GM23248 (cell line): ENCODE measurements at regions not wholly inside any gene's neighbourhood (a gene's known extent, or its start where the extent isn't known, plus 50 kb on each side); places are given as distances from the start of the nearest gene placed in this dataset.

Source experiments
- DNase-seq: peaks from one replicate; pipeline ENCODE4 v3.0.0-alpha.2; 2015
- H2AFZ ChIP-seq: fragments of 200-600 bp; sonication (generic); 2 replicates; pipeline ENCODE4 v1.6.1; 2016; ENCODE audit warnings: antibody characterized with exemption
- H3F3A ChIP-seq: fragments of 200-600 bp; sonication (generic); 2 replicates; pipeline ENCODE4 v1.6.1; 2016; ENCODE audit warnings: mild to moderate bottlenecking, antibody characterized with exemption, mixed run types; ENCODE audit not compliant: insufficient read depth
- H3K27ac ChIP-seq: fragments of 200-600 bp; sonication (generic); 2 replicates; pipeline ENCODE4 v1.5.1; 2016; ENCODE audit warnings: mild to moderate bottlenecking
- H3K27me3 ChIP-seq: fragments of 200-600 bp; sonication (generic); replicated peaks from 2 replicates; pipeline ENCODE4 v1.6.1; 2016; ENCODE audit warnings: mild to moderate bottlenecking; ENCODE audit not compliant: insufficient read depth
- H3K36me3 ChIP-seq: fragments of 200-600 bp; sonication (generic); 2 replicates; pipeline ENCODE4 v1.6.1; 2016; ENCODE audit warnings: low read depth, mild to moderate bottlenecking
- H3K4me1 ChIP-seq: fragments of 200-600 bp; sonication (generic); 2 replicates; pipeline ENCODE4 v1.6.1; 2016; ENCODE audit warnings: mild to moderate bottlenecking; ENCODE audit not compliant: insufficient read depth
- H3K4me2 ChIP-seq: fragments of 200-600 bp; sonication (generic); one replicate; pipeline ENCODE4 v1.6.1; 2016; ENCODE audit warnings: mild to moderate bottlenecking; ENCODE audit not compliant: unreplicated experiment
- H3K4me3 ChIP-seq: fragments of 200-600 bp; sonication (generic); 2 replicates; pipeline ENCODE4 v1.5.1; 2016; ENCODE audit warnings: mild to moderate bottlenecking
- H3K79me2 ChIP-seq: fragments of 200-600 bp; sonication (generic); 2 replicates; pipeline ENCODE4 v1.6.1; 2016; ENCODE audit warnings: mild to moderate bottlenecking; ENCODE audit not compliant: insufficient read depth
- H3K9ac ChIP-seq: fragments of 200-600 bp; sonication (generic); 2 replicates; pipeline ENCODE4 v1.6.1; 2016; ENCODE audit warnings: mild to moderate bottlenecking
- H3K9me2 ChIP-seq: fragments of 200-600 bp; sonication (generic); 2 replicates; pipeline ENCODE4 v1.6.1; 2016; ENCODE audit warnings: mixed run types, mild to moderate bottlenecking, moderate library complexity; ENCODE audit not compliant: insufficient read depth
- H3K9me3 ChIP-seq: fragments of 200-600 bp; sonication (generic); one replicate; pipeline ENCODE4 v1.6.1; 2017; ENCODE audit warnings: low read depth
- H4K20me1 ChIP-seq: fragments of 200-600 bp; sonication (generic); 2 replicates; pipeline ENCODE4 v1.6.0; 2016; ENCODE audit not compliant: insufficient read depth
- EZH2 ChIP-seq: fragments of 200-600 bp; sonication (generic); IDR thresholded peaks from 2 replicates; pipeline ENCODE4 v1.6.1; 2018; ENCODE audit warnings: antibody characterized with exemption, mild to moderate bottlenecking; ENCODE audit not compliant: insufficient read depth, poor library complexity, severe bottlenecking
- EZH2phosphoT487 ChIP-seq: fragments of 200-600 bp; sonication (generic); IDR thresholded peaks from 2 replicates; pipeline ENCODE4 v1.6.1; 2018; ENCODE audit warnings: antibody characterized with exemption, moderate library complexity, mild to moderate bottlenecking, low read depth; ENCODE audit not compliant: insufficient read depth
- WGBS, 2 experiments: methylation state at CpG; one replicate each; pipeline ENCODE4 v1.1.6; 2015 to 2017; ENCODE audit warnings: low lambda C conversion rate in 2 of 2, low coverage in 1 of 2; ENCODE audit errors: missing lambda C conversion rate in 2 of 2; 5-methylcytosine and 5-hydroxymethylcytosine counted together
- in situ Hi-C: fragments of 300-500 bp; cut with MboI; formaldehyde crosslinking; loops from 2 replicates; pipeline ENCODE4 v1.15.0; 2020

GRCh38 chr13:71018995-71019394 is 848.0 kb downstream of the DACH1 start:
- Histone ChIP-seq H3K79me2 (no peaks in the 10 kb centered on the region), H4K20me1 (no peaks in the 10 kb centered on the region), H3K4me2 (no peak overlapping the region), H3K9me2 (0 out of 2 replicates have a peak, but pooled peaks cover 3% of the 10 kb centered on the region), H3K36me3 (no peaks in the 10 kb centered on the region), H3K27me3 (no peaks in the 10 kb centered on the region), H2AFZ (no peak overlapping the region), H3K4me1 (no peaks in the 10 kb centered on the region), H3K9ac (no peak overlapping the region), H3F3A (no peaks in the 10 kb centered on the region), H3K27ac (no peak overlapping the region), H3K9me3 (peaks cover 3% of the 10 kb centered on the region), H3K4me3 (no peak overlapping the region)
- 18 to 31% methylated on average over 1 of the region's 1 CpG for WGBS, 2 experiments
- DNase-seq = no peak
- in situ Hi-C loops = no loop called here
- TF ChIP-seq EZH2 (no peak), EZH2phosphoT487 (no peak)

GRCh38 chr13:71018544-71018943 is 848.5 kb downstream of the DACH1 start:
- Histone ChIP-seq H2AFZ (no peak overlapping the region), H3K4me1 (no peaks in the 10 kb centered on the region), H3K9ac (no peak overlapping the region), H3K9me3 (peaks cover 3% of the 10 kb centered on the region), H3F3A (no peaks in the 10 kb centered on the region), H3K27ac (no peak overlapping the region), H3K4me2 (no peak overlapping the region), H4K20me1 (no peaks in the 10 kb centered on the region), H3K4me3 (no peak overlapping the region), H3K79me2 (no peaks in the 10 kb centered on the region), H3K36me3 (no peaks in the 10 kb centered on the region), H3K27me3 (no peaks in the 10 kb centered on the region), H3K9me2 (0 out of 2 replicates have a peak, but pooled peaks cover 3% of the 10 kb centered on the region)
- in situ Hi-C loops = no loop called here
- TF ChIP-seq EZH2 = no peak
- no peak for TF ChIP-seq EZH2phosphoT487
- DNase-seq = no peak

DNA sequence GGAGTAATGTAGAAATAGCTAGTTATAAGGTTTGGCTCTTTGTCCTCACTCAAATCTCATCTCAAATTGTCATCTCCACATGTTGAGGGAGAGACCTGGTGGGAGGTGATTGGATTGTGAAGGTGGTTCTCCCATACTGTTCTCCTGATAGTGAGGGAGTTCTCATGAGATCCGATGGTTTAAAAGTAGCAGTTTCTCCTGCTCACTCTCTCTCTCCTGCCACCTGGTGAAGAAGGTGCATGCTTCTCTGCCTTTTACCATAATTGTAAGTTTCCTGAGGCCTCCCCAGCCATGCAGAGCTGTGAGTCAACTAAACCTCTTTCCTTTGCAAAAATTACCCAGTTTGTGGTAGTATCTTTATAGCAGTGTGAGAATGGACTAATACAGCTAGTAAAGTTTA is 849.4 kb downstream of the DACH1 start:
- TF ChIP-seq EZH2phosphoT487 = no peak
- no peak for TF ChIP-seq EZH2
- Histone ChIP-seq H3K4me3 (no peak overlapping the region), H3K27ac (no peak overlapping the region), H3K79me2 (no peaks in the 10 kb centered on the region), H3F3A (no peaks in the 10 kb centered on the region), H4K20me1 (no peaks in the 10 kb centered on the region), H3K9me3 (peaks cover 3% of the 10 kb centered on the region), H3K27me3 (no peaks in the 10 kb centered on the region), H3K4me1 (no peaks in the 10 kb centered on the region), H3K9me2 (0 out of 2 replicates have a peak, but pooled peaks cover 3% of the 10 kb centered on the region), H2AFZ (no peak overlapping the region), H3K4me2 (no peak overlapping the region), H3K36me3 (no peaks in the 10 kb centered on the region), H3K9ac (no peak overlapping the region)
- DNase-seq = no peak
- in situ Hi-C loops = no loop called here
- 18 to 36% methylated on average over 1 of the region's 1 CpG for WGBS, 2 experiments

DNA sequence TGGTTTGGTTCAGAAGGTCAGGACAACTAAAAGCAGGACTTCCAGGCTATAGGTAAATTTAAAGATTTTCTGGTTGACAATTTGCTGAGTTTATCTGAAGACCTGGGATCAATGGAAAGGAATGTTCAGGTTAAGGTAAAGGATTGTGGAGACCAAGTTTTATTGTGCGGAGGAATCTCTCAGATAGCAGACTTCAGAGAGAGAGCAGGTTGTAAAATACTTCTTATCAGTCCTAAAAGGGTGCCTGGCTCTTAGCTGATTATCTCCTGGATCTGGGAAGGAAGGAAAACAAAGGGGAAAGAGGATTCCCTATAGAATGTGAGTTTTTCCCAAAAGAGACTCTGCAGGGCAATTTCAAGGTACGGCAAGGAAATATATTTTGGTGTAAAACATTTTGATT is 851.5 kb downstream of the DACH1 start:
- Histone ChIP-seq H3K27ac (no peak overlapping the region), H3K9me3 (peaks cover 3% of the 10 kb centered on the region), H3K9ac (no peak overlapping the region), H3K27me3 (no peaks in the 10 kb centered on the region), H3K4me1 (no peaks in the 10 kb centered on the region), H3K36me3 (no peaks in the 10 kb centered on the region), H2AFZ (no peak overlapping the region), H4K20me1 (no peaks in the 10 kb centered on the region), H3K4me2 (no peak overlapping the region), H3F3A (no peaks in the 10 kb centered on the region), H3K4me3 (no peak overlapping the region), H3K79me2 (no peaks in the 10 kb centered on the region), H3K9me2 (0 out of 2 replicates have a peak, but pooled peaks cover 3% of the 10 kb centered on the region)
- DNase-seq = no peak
- TF ChIP-seq EZH2 (no peak), EZH2phosphoT487 (no peak)
- in situ Hi-C loops = no loop called here
- 59 to 60% methylated on average over 2 of the region's 2 CpGs for WGBS, 2 experiments

- Histone ChIP-seq H3K9ac (no peak overlapping the region), H3K4me2 (no peak overlapping the region), H3K9me2 (0 out of 2 replicates have a peak, but pooled peaks cover 3% of the 10 kb centered on the region), H3K36me3 (no peaks in the 10 kb centered on the region), H3K9me3 (peaks cover 3% of the 10 kb centered on the region), H3K27ac (no peak overlapping the region), H3K79me2 (no peaks in the 10 kb centered on the region), H3K4me1 (no peaks in the 10 kb centered on the region), H3F3A (no peaks in the 10 kb centered on the region), H4K20me1 (no peaks in the 10 kb centered on the region), H3K27me3 (no peaks in the 10 kb centered on the region), H3K4me3 (no peak overlapping the region), H2AFZ (no peak overlapping the region)
- DNase-seq = no peak
- in situ Hi-C loops = no loop called here
- no peak for TF ChIP-seq EZH2
- TF ChIP-seq EZH2phosphoT487 = no peak
- WGBS, 2 experiments = 33 to 39% methylated on average over 9 of the region's 9 CpGs
These were observed 852.0 kb downstream of the DACH1 start for GRCh38 chr13:71015021-71015420.
